ENCODE measurements at regions not wholly inside any gene's neighbourhood (a gene's known extent, or its start where the extent isn't known, plus 50 kb on each side); places are given as distances from the start of the nearest gene placed in this dataset.

DNA sequence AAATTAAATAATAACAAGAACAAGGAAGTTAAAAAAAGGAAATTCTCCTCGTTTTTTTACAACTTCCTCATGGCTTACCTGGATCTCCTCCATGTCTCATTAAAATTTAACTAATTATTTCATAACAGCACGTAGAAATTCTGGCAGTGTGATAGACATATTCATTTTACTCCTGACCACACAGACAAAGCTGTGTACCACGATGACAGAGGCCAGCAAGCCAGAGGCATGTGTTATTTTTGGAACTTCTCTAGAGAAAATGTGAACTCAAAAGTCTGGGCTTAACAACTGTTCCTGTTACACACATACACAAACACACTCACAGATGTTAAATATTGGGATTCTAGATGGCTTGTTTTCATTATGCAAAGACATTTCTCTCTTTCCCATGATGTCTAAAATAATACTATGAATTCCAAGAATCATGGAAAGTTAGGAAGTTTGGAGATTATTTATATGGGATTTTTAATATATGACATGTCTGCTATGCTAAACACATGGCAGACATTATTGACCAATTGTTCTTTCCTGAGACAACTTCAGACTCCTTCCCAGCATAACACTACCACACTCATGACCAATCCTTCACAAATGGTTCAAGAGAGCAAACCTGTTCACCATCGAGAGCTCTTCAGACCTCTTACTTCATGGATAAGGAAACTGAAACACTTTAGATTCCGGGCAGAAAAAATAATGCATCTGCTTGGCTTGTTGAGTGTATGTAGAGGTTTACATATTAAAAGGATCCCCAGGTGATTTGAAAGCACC lies 158.7 kb downstream of the DACT1 start:
- no peak for DNase-seq
- Mint-ChIP-seq H3K27ac (no peak overlapping the region), H3K36me3 (no peaks in the 10 kb centered on the region), H3K27me3 (peaks cover 3% of the 10 kb centered on the region), H3K4me1 (no peaks in the 10 kb centered on the region), H3K9me3 (no peaks in the 10 kb centered on the region), H3K4me3 (no peak overlapping the region)

DNA sequence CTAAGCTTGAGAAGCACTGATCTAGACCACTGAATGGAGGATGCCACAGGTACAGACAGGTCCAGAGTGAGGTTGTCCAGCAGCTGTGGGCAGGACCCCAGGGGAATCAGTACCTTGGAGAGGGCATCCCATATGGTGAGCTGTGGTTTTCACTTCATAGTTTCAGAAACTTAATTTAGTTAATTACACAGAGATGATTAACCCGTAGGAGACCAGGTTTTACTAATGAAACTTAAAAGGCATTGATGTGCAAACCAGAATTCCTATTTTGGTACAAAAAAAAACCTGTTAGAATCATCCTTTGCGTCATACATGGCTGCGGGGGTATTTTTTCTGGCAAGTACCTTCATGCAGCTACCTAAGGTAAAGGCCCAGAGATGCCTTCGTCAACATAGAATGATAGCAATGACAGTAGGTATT lies 159.3 kb downstream of the DACT1 start:
- Mint-ChIP-seq H3K4me3 (no peak overlapping the region), H3K36me3 (no peaks in the 10 kb centered on the region), H3K27me3 (peaks cover 3% of the 10 kb centered on the region), H3K9me3 (no peaks in the 10 kb centered on the region), H3K4me1 (no peaks in the 10 kb centered on the region), H3K27ac (no peak overlapping the region)
- no peak for DNase-seq

DNA sequence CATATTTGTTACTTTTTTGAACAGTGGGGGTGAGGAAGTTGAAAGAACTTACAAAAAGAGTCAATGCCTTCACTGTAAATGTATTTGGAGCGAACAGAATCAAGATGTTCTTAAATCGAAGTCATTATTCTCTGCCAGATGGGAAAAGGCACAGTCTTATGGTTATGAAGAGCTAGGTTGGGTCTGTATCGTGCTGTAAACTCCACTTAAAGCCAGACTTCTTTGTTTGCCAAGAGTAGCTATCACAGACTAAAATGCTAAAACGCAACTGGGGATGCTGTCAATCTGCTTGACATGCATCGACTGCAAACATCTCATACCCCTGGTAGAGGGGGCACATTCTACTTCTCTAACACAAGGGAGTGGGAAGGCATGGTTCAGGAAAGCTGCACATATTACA lies 160.4 kb downstream of the DACT1 start:
- no peak overlapping the region for H3K27ac Mint-ChIP-seq
- no peaks in the 10 kb centered on the region for H3K4me1 Mint-ChIP-seq
- H3K9me3 Mint-ChIP-seq, result peaks cover 3% of the 10 kb centered on the region
- peaks cover 11% of the 10 kb centered on the region for H3K27me3 Mint-ChIP-seq
- no peak for DNase-seq
- no peaks in the 10 kb centered on the region for H3K36me3 Mint-ChIP-seq
- no peak overlapping the region for H3K4me3 Mint-ChIP-seq

DNA sequence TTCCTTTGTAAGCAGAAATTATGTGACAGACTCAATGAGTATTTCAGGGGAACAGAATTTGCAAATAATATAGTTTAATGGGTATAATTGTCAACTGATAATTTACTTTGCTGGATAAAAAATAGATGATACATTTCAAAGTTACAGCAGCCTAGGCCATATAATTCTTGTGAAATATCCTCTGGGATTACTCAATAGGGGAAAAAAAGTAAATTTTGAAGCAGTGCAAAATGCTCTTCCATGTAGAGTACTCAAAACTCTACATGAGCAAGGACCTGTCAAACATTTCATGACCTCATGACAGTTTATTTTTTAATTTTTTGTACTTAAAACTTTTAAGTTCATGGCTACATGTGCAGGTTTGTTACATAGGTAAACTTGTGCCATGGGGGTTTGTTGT lies 163.3 kb downstream of the DACT1 start:
- Mint-ChIP-seq H3K4me1 (no peaks in the 10 kb centered on the region), H3K27me3 (peaks cover 11% of the 10 kb centered on the region), H3K9me3 (peaks cover 3% of the 10 kb centered on the region), H3K27ac (no peak overlapping the region), H3K36me3 (no peaks in the 10 kb centered on the region), H3K4me3 (no peak overlapping the region)
- DNase-seq, result no peak

DNA sequence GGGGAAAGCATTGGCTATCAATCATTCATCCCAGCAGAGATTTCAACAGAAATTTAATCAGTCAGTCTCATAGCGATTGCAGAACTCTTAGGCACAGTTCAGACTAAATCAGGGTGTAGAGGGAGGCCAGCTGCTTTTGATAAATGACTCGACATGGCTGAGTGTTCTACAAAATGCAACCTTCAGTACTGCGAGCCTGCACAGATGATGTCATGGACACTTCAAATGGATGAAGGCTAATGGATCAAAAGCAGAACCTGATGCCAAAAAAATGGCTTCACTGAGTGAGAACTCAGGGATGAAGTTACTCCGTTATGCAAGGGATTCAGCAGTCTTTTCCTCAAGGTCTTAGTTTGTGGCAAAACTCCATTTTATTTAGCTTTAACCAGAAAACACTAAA lies 167.3 kb downstream of the DACT1 start:
- no peak for DNase-seq
- Mint-ChIP-seq H3K36me3 (no peaks in the 10 kb centered on the region), H3K27me3 (peaks cover 14% of the 10 kb centered on the region), H3K4me1 (no peaks in the 10 kb centered on the region), H3K4me3 (no peak overlapping the region), H3K9me3 (peaks cover 3% of the 10 kb centered on the region), H3K27ac (no peak overlapping the region)

DNA sequence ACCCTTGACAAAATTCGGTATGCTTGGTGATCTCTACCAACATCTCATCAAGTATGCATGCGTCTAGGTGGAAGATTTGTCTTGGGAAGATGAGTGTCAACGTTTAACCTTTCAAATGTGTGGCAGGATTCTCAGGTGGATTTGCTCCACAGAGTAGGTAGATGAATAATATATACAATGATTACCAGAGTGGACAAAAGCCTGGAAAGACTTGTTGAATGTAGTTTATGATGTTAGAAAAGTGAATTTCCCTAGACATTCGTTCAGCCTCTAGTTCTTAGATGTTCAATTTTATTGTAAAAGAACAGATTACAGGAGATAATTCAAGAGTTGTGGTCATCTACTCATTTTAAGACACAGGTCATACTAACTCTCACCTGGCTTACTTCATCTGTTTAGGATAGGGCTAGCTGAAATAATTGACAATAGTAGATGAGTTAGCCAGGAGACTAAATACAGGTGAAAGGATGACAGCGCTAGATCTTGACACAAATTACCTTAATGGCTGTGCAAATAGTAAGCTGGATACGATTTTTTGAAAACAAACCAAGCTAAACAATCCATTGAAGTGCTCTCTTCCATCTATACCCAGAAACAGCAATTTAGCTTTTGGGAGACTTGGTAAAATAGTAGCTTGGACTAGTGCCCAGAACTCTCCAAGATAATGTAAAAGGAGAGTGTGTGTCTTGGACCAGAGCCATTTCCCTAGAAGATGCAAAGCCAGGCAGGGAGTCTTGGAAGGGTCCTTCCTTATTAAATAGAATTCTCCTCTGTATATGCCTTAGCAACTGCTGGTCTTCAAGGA lies 168.0 kb downstream of the DACT1 start:
- Mint-ChIP-seq H3K36me3 (no peaks in the 10 kb centered on the region), H3K4me3 (no peak overlapping the region), H3K9me3 (peaks cover 3% of the 10 kb centered on the region), H3K27ac (no peak overlapping the region), H3K27me3 (peaks cover 15% of the 10 kb centered on the region), H3K4me1 (no peaks in the 10 kb centered on the region)
- DNase-seq, result no peak

DNA sequence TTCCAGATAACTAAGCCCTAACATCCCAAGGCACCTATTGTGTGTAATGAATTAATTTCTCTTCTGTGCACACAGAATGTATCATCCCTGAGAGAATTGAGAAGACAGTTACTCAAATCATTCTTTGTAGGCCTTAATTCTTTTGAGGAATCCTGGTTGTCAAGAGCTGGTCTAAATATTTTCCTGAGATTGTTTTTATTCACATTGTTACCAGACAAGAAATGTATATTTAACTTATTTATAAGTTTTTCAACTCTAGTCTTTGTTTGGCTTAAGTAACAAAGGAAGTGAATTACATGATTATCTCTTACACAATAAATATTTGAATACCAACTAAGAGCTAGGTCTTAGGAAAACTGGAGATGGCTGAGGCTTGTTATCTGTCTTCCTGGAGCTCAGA lies 169.4 kb downstream of the DACT1 start:
- H3K27ac Mint-ChIP-seq, result no peak overlapping the region
- peaks cover 14% of the 10 kb centered on the region for H3K27me3 Mint-ChIP-seq
- H3K4me3 Mint-ChIP-seq, result no peak overlapping the region
- no peaks in the 10 kb centered on the region for H3K36me3 Mint-ChIP-seq
- peaks cover 3% of the 10 kb centered on the region for H3K9me3 Mint-ChIP-seq
- H3K4me1 Mint-ChIP-seq, result no peaks in the 10 kb centered on the region
- no peak for DNase-seq

DNA sequence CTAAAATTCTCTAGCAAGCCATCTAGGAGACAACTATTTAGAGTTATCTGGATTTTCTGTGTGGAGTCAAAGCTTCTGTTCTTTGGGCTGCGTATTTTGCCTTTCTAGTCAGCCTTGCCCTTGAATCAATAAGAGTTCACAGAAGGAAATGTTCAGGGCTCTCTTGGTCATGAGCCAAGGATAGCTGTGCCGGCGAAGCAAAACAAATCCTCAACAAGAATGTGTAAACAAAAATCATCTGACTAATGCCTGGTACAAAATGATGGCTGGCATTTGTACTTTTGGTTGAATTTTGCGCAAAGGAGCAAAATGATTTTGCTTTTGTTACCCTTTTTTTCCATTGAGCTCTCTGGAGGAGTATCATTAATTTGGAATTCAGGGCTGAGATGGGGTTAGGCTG lies 171.1 kb downstream of the DACT1 start:
- Mint-ChIP-seq H3K27ac (no peak overlapping the region), H3K9me3 (no peaks in the 10 kb centered on the region), H3K27me3 (peaks cover 8% of the 10 kb centered on the region), H3K36me3 (no peaks in the 10 kb centered on the region), H3K4me3 (no peak overlapping the region), H3K4me1 (no peaks in the 10 kb centered on the region)
- DNase-seq, result no peak

DNA sequence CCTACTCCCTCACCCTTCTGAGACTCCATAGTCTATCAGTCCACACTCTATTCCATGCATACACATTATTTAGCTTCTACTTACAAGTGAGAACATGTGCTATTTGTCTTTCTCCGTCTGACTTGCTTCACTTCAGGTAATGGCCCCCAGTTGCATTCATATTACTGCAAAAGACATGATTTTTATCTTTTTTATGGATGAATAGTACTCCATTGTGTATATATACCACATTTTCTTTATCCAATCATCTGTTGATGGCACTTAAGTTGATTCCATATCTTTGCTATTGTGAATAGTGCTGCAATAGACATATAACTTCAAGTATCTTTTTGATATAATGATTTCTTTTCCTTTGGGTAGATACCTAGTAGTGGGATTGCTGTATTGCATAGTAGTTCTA lies 171.8 kb downstream of the DACT1 start:
- peaks cover 8% of the 10 kb centered on the region for H3K27me3 Mint-ChIP-seq
- no peak overlapping the region for H3K27ac Mint-ChIP-seq
- H3K36me3 Mint-ChIP-seq, result no peaks in the 10 kb centered on the region
- H3K4me3 Mint-ChIP-seq, result no peak overlapping the region
- DNase-seq, result no peak
- H3K9me3 Mint-ChIP-seq, result no peaks in the 10 kb centered on the region
- no peaks in the 10 kb centered on the region for H3K4me1 Mint-ChIP-seq

DNA sequence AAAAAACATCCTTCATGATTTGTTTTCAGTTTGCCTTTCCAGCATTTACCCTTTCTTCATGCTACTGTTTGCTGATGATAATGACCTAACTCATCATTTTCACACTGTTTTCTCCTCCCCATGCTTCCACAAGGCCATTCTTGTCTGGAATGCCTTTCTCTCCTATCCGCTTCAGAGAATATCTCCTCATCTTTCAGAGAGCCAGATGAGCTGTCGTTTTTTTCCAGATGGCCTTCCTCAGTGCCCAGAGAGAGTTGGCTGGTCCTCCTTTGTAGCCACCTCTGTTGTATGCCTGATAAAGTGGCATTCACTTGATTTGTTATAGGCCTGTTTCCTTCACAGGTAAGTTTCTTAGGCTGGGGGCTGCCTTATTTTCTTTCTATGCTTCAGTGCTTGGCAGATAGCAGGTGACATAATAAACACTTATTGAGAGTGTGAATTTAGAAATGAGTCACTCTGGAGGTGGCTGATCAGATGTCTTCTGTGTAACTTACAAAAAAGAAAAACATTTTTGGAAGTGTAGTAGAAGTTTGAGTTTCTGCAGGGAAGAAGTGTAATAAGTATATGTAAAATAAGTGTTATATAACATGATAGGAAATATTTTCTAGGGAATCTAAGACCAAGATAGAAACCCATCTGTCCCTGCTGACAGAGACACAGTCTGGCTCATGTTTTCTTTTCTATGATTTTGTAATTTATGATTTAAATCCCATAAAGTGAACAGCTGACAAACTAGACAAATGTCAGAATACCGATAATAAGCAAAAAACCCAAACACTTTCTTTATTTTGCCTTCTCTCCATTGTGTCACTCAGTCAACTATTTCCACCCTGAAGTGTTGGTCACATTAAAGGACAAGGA lies 174.5 kb downstream of the DACT1 start:
- H3K4me3 Mint-ChIP-seq, result no peak overlapping the region
- no peaks in the 10 kb centered on the region for H3K36me3 Mint-ChIP-seq
- H3K4me1 Mint-ChIP-seq, result no peaks in the 10 kb centered on the region
- DNase-seq, result no peak
- H3K9me3 Mint-ChIP-seq, result no peaks in the 10 kb centered on the region
- peaks cover 5% of the 10 kb centered on the region for H3K27me3 Mint-ChIP-seq
- no peak overlapping the region for H3K27ac Mint-ChIP-seq

DNA sequence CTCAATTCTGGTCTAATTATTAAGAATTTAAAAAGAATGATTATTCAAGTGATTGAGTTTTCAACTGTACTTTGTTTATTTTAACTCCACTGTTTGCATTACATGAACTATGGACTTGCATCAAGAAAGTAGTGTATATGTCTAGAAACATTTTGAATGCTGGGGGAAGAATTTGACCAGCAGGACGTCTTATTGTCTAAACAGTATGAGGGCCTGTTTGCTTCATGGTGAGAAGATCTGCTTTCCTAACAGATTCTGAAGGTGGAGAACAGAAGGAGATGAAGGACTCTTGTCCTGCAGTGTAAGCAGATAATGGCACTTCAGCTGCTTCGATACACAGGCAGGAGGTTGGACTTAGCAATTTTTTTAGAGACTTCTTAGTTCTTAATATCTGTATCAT lies 176.0 kb downstream of the DACT1 start:
- Mint-ChIP-seq H3K9me3 (no peaks in the 10 kb centered on the region), H3K36me3 (no peaks in the 10 kb centered on the region), H3K27ac (no peak overlapping the region), H3K27me3 (peaks cover 5% of the 10 kb centered on the region), H3K4me3 (no peak overlapping the region), H3K4me1 (no peaks in the 10 kb centered on the region)
- no peak for DNase-seq

DNA sequence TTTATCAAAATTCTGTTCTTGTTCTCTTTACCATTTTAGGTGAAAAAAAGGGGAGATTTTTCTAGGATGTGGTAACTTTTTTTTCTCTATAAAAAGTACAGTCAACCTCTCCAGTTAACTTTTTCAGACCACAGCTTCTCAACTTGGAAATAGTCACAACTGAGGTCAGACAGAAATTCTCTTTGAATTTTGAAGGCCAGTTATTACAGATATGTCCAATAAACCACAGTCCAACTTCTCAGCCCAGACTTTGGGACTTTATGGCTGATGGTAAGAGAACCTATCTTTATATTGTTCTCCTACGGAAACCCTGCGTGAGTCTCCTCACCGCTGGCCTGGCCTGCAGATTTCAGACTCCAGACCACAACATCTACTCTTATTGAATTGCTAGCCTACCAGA lies 176.7 kb downstream of the DACT1 start:
- H3K27ac Mint-ChIP-seq, result no peak overlapping the region
- no peaks in the 10 kb centered on the region for H3K4me1 Mint-ChIP-seq
- no peaks in the 10 kb centered on the region for H3K36me3 Mint-ChIP-seq
- peaks cover 5% of the 10 kb centered on the region for H3K27me3 Mint-ChIP-seq
- H3K9me3 Mint-ChIP-seq, result no peaks in the 10 kb centered on the region
- DNase-seq, result no peak
- no peak overlapping the region for H3K4me3 Mint-ChIP-seq

DNA sequence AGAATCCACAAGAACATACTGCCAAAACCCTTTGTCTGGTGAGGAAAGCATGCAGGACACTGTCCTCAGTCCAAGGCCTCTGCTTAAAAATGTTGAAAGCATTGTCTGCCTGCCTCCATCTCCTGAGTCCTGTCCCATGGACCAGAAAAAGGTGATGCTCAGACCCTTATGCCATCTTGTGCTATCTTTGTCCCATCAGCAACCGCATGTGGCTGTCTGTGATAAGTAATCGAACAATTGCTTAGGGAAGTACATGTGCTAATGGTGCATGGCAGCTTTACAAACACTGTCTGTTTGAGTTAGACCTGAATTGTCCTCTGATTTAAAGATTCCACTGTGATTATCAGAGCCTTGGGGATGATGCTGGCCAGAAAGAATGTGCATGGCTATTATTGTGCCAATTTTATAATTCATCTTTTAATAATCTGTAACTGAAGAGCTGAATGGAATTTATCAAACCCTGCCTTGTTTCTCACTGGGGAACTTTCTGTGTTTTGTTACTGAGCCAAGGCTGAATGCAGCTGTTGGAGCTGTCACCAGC lies 177.5 kb downstream of the DACT1 start:
- H3K9me3 Mint-ChIP-seq, result no peaks in the 10 kb centered on the region
- H3K27me3 Mint-ChIP-seq, result peaks cover 3% of the 10 kb centered on the region
- DNase-seq, result no peak
- no peak overlapping the region for H3K4me3 Mint-ChIP-seq
- H3K36me3 Mint-ChIP-seq, result no peaks in the 10 kb centered on the region
- H3K27ac Mint-ChIP-seq, result no peak overlapping the region
- no peaks in the 10 kb centered on the region for H3K4me1 Mint-ChIP-seq

DNA sequence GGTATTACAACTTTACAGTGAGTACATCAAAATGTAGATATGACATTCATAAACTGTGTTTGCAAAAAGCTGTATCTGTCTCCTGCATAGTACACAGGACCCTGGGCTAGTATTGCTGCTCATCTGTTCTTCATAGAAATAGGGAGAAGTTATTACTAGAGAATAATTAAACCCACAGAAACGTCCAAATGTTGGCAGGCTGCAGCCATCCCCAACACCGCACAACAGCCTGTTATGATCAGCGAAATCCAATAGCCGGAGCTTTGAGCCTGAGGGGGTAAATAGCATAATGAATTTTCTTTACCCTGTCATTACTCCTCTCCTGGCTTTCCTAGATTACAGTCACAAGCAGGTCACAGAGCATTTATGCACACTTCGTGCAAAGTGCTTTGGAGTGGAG lies 178.0 kb downstream of the DACT1 start:
- no peaks in the 10 kb centered on the region for H3K9me3 Mint-ChIP-seq
- no peak for DNase-seq
- no peaks in the 10 kb centered on the region for H3K27me3 Mint-ChIP-seq
- no peaks in the 10 kb centered on the region for H3K4me1 Mint-ChIP-seq
- no peak overlapping the region for H3K27ac Mint-ChIP-seq
- no peak overlapping the region for H3K4me3 Mint-ChIP-seq
- H3K36me3 Mint-ChIP-seq, result no peaks in the 10 kb centered on the region
